ENCODE measurements at regions not wholly inside any gene's neighbourhood (a gene's known extent, or its start where the extent isn't known, plus 50 kb on each side); places are given as distances from the start of the nearest gene placed in this dataset.
A peak's percentile ranks its signal among the peaks of the same experiment; 100 is the strongest.

GRCh38 chr5:100249211-100249883 lies 285.8 kb upstream of the FAM174A start:
- no peaks in the 10 kb centered on the region for H3K36me3 ChIP-seq (ENCODE audit: control insufficient read depth, insufficient read depth, low read length)
- no peaks in the 10 kb centered on the region for H3K27me3 ChIP-seq (ENCODE audit: control insufficient read depth, insufficient read depth, low read length)
- no peak overlapping the region for H3K4me3 ChIP-seq (ENCODE audit: low read depth, low read length)
- H3K4me1 ChIP-seq (ENCODE audit: control insufficient read depth, insufficient read depth, low read length) = no peaks in the 10 kb centered on the region
- H3K9ac ChIP-seq (ENCODE audit: low read depth, low read length) = no peak overlapping the region
- H3K27ac ChIP-seq (ENCODE audit: low read depth, low read length) = no peak overlapping the region
- H3K9me3 ChIP-seq (ENCODE audit: control insufficient read depth, insufficient read depth, low read length) = no peaks in the 10 kb centered on the region

- H3K4me1 ChIP-seq (ENCODE audit: control insufficient read depth, insufficient read depth, low read length) = peaks cover 5% of the 10 kb centered on the region; the same call in 1 of the 2 replicates
- no peak overlapping the region for H3K9ac ChIP-seq (ENCODE audit: low read depth, low read length)
- H3K27ac ChIP-seq (ENCODE audit: low read depth, low read length) = no peak overlapping the region
- H3K4me3 ChIP-seq (ENCODE audit: low read depth, low read length) = no peak overlapping the region
- no peaks in the 10 kb centered on the region for H3K9me3 ChIP-seq (ENCODE audit: control insufficient read depth, insufficient read depth, low read length)
- no peaks in the 10 kb centered on the region for H3K27me3 ChIP-seq (ENCODE audit: control insufficient read depth, insufficient read depth, low read length)
- no peaks in the 10 kb centered on the region for H3K36me3 ChIP-seq (ENCODE audit: control insufficient read depth, insufficient read depth, low read length)
These were observed 302.4 kb upstream of the FAM174A start for GRCh38 chr5:100232736-100233135.

GRCh38 chr5:100188778-100189177 lies 346.4 kb upstream of the FAM174A start:
- no peak overlapping the region for H3K9ac ChIP-seq (ENCODE audit: low read depth, low read length)
- H3K27ac ChIP-seq (ENCODE audit: low read depth, low read length) = no peak overlapping the region
- no peaks in the 10 kb centered on the region for H3K36me3 ChIP-seq (ENCODE audit: control insufficient read depth, insufficient read depth, low read length)
- peaks cover 6% of the 10 kb centered on the region for H3K4me1 ChIP-seq (ENCODE audit: control insufficient read depth, insufficient read depth, low read length)
- no peaks in the 10 kb centered on the region for H3K9me3 ChIP-seq (ENCODE audit: control insufficient read depth, insufficient read depth, low read length)
- H3K27me3 ChIP-seq (ENCODE audit: control insufficient read depth, insufficient read depth, low read length) = no peaks in the 10 kb centered on the region
- no peak overlapping the region for H3K4me3 ChIP-seq (ENCODE audit: low read depth, low read length)

- Histone ChIP-seq H3K9ac (ENCODE audit: low read depth, low read length) (no peak overlapping the region), H3K27ac (ENCODE audit: low read depth, low read length) (no peak overlapping the region), H3K27me3 (ENCODE audit: control insufficient read depth, insufficient read depth, low read length) (no peaks in the 10 kb centered on the region), H3K4me3 (ENCODE audit: low read depth, low read length) (no peak overlapping the region), H3K4me1 (ENCODE audit: control insufficient read depth, insufficient read depth, low read length) (peaks cover 6% of the 10 kb centered on the region), H3K36me3 (ENCODE audit: control insufficient read depth, insufficient read depth, low read length) (no peaks in the 10 kb centered on the region), H3K9me3 (ENCODE audit: control insufficient read depth, insufficient read depth, low read length) (no peaks in the 10 kb centered on the region)
These were observed 346.8 kb upstream of the FAM174A start for GRCh38 chr5:100188339-100188738.

- peak overlapping the region; percentile 2 for H3K27ac ChIP-seq (ENCODE audit: low read depth, low read length)
- H3K27me3 ChIP-seq (ENCODE audit: control insufficient read depth, insufficient read depth, low read length) = no peaks in the 10 kb centered on the region
- no peaks in the 10 kb centered on the region for H3K9me3 ChIP-seq (ENCODE audit: control insufficient read depth, insufficient read depth, low read length)
- H3K9ac ChIP-seq (ENCODE audit: low read depth, low read length) = no peak overlapping the region
- H3K36me3 ChIP-seq (ENCODE audit: control insufficient read depth, insufficient read depth, low read length) = no peaks in the 10 kb centered on the region
- peaks cover 6% of the 10 kb centered on the region for H3K4me1 ChIP-seq (ENCODE audit: control insufficient read depth, insufficient read depth, low read length)
- no peak overlapping the region for H3K4me3 ChIP-seq (ENCODE audit: low read depth, low read length)
These were observed 349.0 kb upstream of the FAM174A start for GRCh38 chr5:100186181-100186580.

GRCh38 chr5:100182402-100182801 lies 352.8 kb upstream of the FAM174A start:
- Histone ChIP-seq H3K4me3 (ENCODE audit: low read depth, low read length) (no peak overlapping the region), H3K27ac (ENCODE audit: low read depth, low read length) (no peak overlapping the region), H3K9ac (ENCODE audit: low read depth, low read length) (no peak overlapping the region), H3K27me3 (ENCODE audit: control insufficient read depth, insufficient read depth, low read length) (no peaks in the 10 kb centered on the region), H3K36me3 (ENCODE audit: control insufficient read depth, insufficient read depth, low read length) (no peaks in the 10 kb centered on the region), H3K4me1 (ENCODE audit: control insufficient read depth, insufficient read depth, low read length) (peaks cover 6% of the 10 kb centered on the region), H3K9me3 (ENCODE audit: control insufficient read depth, insufficient read depth, low read length) (no peaks in the 10 kb centered on the region)

- Histone ChIP-seq H3K27ac (ENCODE audit: low read depth, low read length) (no peak overlapping the region), H3K9ac (ENCODE audit: low read depth, low read length) (no peak overlapping the region), H3K27me3 (ENCODE audit: control insufficient read depth, insufficient read depth, low read length) (no peaks in the 10 kb centered on the region), H3K4me3 (ENCODE audit: low read depth, low read length) (no peak overlapping the region), H3K9me3 (ENCODE audit: control insufficient read depth, insufficient read depth, low read length) (no peaks in the 10 kb centered on the region), H3K4me1 (ENCODE audit: control insufficient read depth, insufficient read depth, low read length) (no peaks in the 10 kb centered on the region), H3K36me3 (ENCODE audit: control insufficient read depth, insufficient read depth, low read length) (no peaks in the 10 kb centered on the region)
These were observed 359.8 kb upstream of the FAM174A start for GRCh38 chr5:100175346-100175745.

GRCh38 chr5:100165309-100165708 lies 369.9 kb upstream of the FAM174A start:
- H3K4me1 ChIP-seq (ENCODE audit: control insufficient read depth, insufficient read depth, low read length) = peaks cover 6% of the 10 kb centered on the region; the same call in 1 of the 2 replicates

GRCh38 chr5:100161868-100162267 lies 373.3 kb upstream of the FAM174A start:
- Histone ChIP-seq H3K36me3 (ENCODE audit: control insufficient read depth, insufficient read depth, low read length) (no peaks in the 10 kb centered on the region), H3K4me3 (ENCODE audit: low read depth, low read length) (no peak overlapping the region), H3K27me3 (ENCODE audit: control insufficient read depth, insufficient read depth, low read length) (no peaks in the 10 kb centered on the region), H3K27ac (ENCODE audit: low read depth, low read length) (no peak overlapping the region), H3K9me3 (ENCODE audit: control insufficient read depth, insufficient read depth, low read length) (peaks cover 34% of the 10 kb centered on the region), H3K4me1 (ENCODE audit: control insufficient read depth, insufficient read depth, low read length) (no peaks in the 10 kb centered on the region), H3K9ac (ENCODE audit: low read depth, low read length) (no peak overlapping the region)

More at GRCh38 chr5:100165309-100165708, 369.9 kb upstream of the FAM174A start:
- H3K27ac ChIP-seq (ENCODE audit: low read depth, low read length) = no peak overlapping the region
- no peak overlapping the region for H3K4me3 ChIP-seq (ENCODE audit: low read depth, low read length)
- H3K9ac ChIP-seq (ENCODE audit: low read depth, low read length) = no peak overlapping the region
- H3K36me3 ChIP-seq (ENCODE audit: control insufficient read depth, insufficient read depth, low read length) = no peaks in the 10 kb centered on the region
- peaks cover 27% of the 10 kb centered on the region for H3K9me3 ChIP-seq (ENCODE audit: control insufficient read depth, insufficient read depth, low read length)
- no peaks in the 10 kb centered on the region for H3K27me3 ChIP-seq (ENCODE audit: control insufficient read depth, insufficient read depth, low read length)

- no peaks in the 10 kb centered on the region for H3K4me1 ChIP-seq (ENCODE audit: control insufficient read depth, insufficient read depth, low read length)
- H3K9ac ChIP-seq (ENCODE audit: low read depth, low read length) = no peak overlapping the region
- no peak overlapping the region for H3K27ac ChIP-seq (ENCODE audit: low read depth, low read length)
- H3K9me3 ChIP-seq (ENCODE audit: control insufficient read depth, insufficient read depth, low read length) = peaks cover 20% of the 10 kb centered on the region
- H3K27me3 ChIP-seq (ENCODE audit: control insufficient read depth, insufficient read depth, low read length) = no peaks in the 10 kb centered on the region
- no peak overlapping the region for H3K4me3 ChIP-seq (ENCODE audit: low read depth, low read length)
- no peaks in the 10 kb centered on the region for H3K36me3 ChIP-seq (ENCODE audit: control insufficient read depth, insufficient read depth, low read length)
These were observed 378.1 kb upstream of the FAM174A start for GRCh38 chr5:100157066-100157465.

- H3K9me3 ChIP-seq (ENCODE audit: control insufficient read depth, insufficient read depth, low read length) = no peaks in the 10 kb centered on the region
- no peaks in the 10 kb centered on the region for H3K27me3 ChIP-seq (ENCODE audit: control insufficient read depth, insufficient read depth, low read length)
- H3K36me3 ChIP-seq (ENCODE audit: control insufficient read depth, insufficient read depth, low read length) = no peaks in the 10 kb centered on the region
- no peaks in the 10 kb centered on the region for H3K4me1 ChIP-seq (ENCODE audit: control insufficient read depth, insufficient read depth, low read length)
- no peak overlapping the region for H3K27ac ChIP-seq (ENCODE audit: low read depth, low read length)
- no peak overlapping the region for H3K9ac ChIP-seq (ENCODE audit: low read depth, low read length)
- no peak overlapping the region for H3K4me3 ChIP-seq (ENCODE audit: low read depth, low read length)
These were observed 386.9 kb upstream of the FAM174A start for GRCh38 chr5:100148239-100148638.

Data from HUES48 (cell line).